ENCODE measurements at regions not wholly inside any gene's neighbourhood (a gene's known extent, or its start where the extent isn't known, plus 50 kb on each side); places are given as distances from the start of the nearest gene placed in this dataset.

GRCh38 chr11:46180736-46181135, 59.5 kb upstream of the PHF21A start:
- CTCF ChIA-PET: interaction anchor here (0.5 kb wide), 1 partner anchor 13 kb away, joined by 3 read pairs; no protein-coding TSS in a partner anchor
- no peaks in the 10 kb centered on the region for H3K9me3 ChIP-seq (ENCODE audit: low read depth, low read length, poor library complexity, severe bottlenecking)
- peaks cover 24% of the 10 kb centered on the region for H3K27me3 ChIP-seq (replicated peaks; ENCODE audit: insufficient read depth, low read depth, low read length, poor library complexity)
- intact Hi-C loops (cut with micrococcal nuclease; ENCODE audit: unreplicated experiment): no loop called here
- POLR2A ChIA-PET (ENCODE audit: low non-redundant PET): no interaction called here
- BruUV-seq (replicated peaks): no TSS peak
- TF ChIP-seq EZH2 (IDR thresholded peaks at IDR 0.05; ENCODE audit: borderline replicate concordance, low read depth, low read length, poor library complexity, severe bottlenecking): no peak
- TF ChIP-seq, protein P1, sequence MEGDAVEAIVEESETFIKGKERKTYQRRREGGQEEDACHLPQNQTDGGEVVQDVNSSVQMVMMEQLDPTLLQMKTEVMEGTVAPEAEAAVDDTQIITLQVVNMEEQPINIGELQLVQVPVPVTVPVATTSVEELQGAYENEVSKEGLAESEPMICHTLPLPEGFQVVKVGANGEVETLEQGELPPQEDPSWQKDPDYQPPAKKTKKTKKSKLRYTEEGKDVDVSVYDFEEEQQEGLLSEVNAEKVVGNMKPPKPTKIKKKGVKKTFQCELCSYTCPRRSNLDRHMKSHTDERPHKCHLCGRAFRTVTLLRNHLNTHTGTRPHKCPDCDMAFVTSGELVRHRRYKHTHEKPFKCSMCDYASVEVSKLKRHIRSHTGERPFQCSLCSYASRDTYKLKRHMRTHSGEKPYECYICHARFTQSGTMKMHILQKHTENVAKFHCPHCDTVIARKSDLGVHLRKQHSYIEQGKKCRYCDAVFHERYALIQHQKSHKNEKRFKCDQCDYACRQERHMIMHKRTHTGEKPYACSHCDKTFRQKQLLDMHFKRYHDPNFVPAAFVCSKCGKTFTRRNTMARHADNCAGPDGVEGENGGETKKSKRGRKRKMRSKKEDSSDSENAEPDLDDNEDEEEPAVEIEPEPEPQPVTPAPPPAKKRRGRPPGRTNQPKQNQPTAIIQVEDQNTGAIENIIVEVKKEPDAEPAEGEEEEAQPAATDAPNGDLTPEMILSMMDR (conservative IDR thresholded peaks at IDR 0.05; ENCODE audit: low read depth, low read length): no peak
- no peak for DNase-seq (ENCODE audit: low spot score)
- H3K4me1 ChIP-seq (ENCODE audit: insufficient read depth, low read length, poor library complexity, severe bottlenecking): no peaks in the 10 kb centered on the region
- H3K36me3 ChIP-seq (ENCODE audit: insufficient read depth, low read length, poor library complexity, severe bottlenecking): no peaks in the 10 kb centered on the region
- no peak overlapping the region for H3K4me3 ChIP-seq (ENCODE audit: low read depth, low read length, poor library complexity, severe bottlenecking)
- no peak overlapping the region for H3K27ac ChIP-seq (ENCODE audit: low read depth, low read length, poor library complexity, severe bottlenecking)

DNA sequence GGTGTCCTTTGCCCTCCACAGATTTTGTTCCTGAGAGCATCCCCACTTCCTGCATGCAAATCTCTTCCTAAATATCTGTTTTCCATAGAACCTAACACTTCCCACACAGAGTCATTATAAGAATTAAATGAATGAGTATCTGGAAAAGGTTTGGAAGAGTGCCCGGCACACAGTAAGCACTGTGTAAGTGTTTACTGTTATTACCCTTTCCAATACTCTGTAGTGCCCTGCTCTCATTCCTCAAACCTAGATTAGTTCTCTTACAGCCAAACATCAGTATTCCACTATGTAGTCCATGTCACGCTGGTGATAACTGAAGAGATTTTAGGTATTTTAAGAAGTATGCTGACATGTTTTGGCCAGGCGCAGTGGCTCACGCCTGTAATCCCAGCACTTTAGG, 57.3 kb upstream of the PHF21A start:
- no peaks in the 10 kb centered on the region for H3K4me1 ChIP-seq (ENCODE audit: insufficient read depth, low read length, poor library complexity, severe bottlenecking)
- no peaks in the 10 kb centered on the region for H3K9me3 ChIP-seq (ENCODE audit: low read depth, low read length, poor library complexity, severe bottlenecking)
- TF ChIP-seq, protein P1 (conservative IDR thresholded peaks at IDR 0.05; ENCODE audit: low read depth, low read length): no peak
- TF ChIP-seq EZH2 (IDR thresholded peaks at IDR 0.05; ENCODE audit: borderline replicate concordance, low read depth, low read length, poor library complexity, severe bottlenecking): no peak
- H3K36me3 ChIP-seq (ENCODE audit: insufficient read depth, low read length, poor library complexity, severe bottlenecking): no peaks in the 10 kb centered on the region
- ChIA-PET POLR2A (ENCODE audit: low non-redundant PET) (no interaction called here), CTCF (no interaction called here)
- H3K27ac ChIP-seq (ENCODE audit: low read depth, low read length, poor library complexity, severe bottlenecking): no peak overlapping the region
- intact Hi-C loops (cut with micrococcal nuclease; ENCODE audit: unreplicated experiment): no loop called here
- no peak overlapping the region for H3K4me3 ChIP-seq (ENCODE audit: low read depth, low read length, poor library complexity, severe bottlenecking)
- peaks cover 16% of the 10 kb centered on the region for H3K27me3 ChIP-seq (replicated peaks; ENCODE audit: insufficient read depth, low read depth, low read length, poor library complexity)
- no TSS peak for BruUV-seq (replicated peaks)
- DNase-seq (ENCODE audit: low spot score): no peak

- ChIA-PET POLR2A (ENCODE audit: low non-redundant PET) (no interaction called here), CTCF (no interaction called here)
- no peak for DNase-seq (ENCODE audit: low spot score)
- Histone ChIP-seq H3K27me3 (replicated peaks; ENCODE audit: insufficient read depth, low read depth, low read length, poor library complexity) (peaks cover 5% of the 10 kb centered on the region), H3K9me3 (ENCODE audit: low read depth, low read length, poor library complexity, severe bottlenecking) (no peaks in the 10 kb centered on the region), H3K4me1 (ENCODE audit: insufficient read depth, low read length, poor library complexity, severe bottlenecking) (no peaks in the 10 kb centered on the region), H3K36me3 (ENCODE audit: insufficient read depth, low read length, poor library complexity, severe bottlenecking) (no peaks in the 10 kb centered on the region), H3K27ac (ENCODE audit: low read depth, low read length, poor library complexity, severe bottlenecking) (no peak overlapping the region), H3K4me3 (ENCODE audit: low read depth, low read length, poor library complexity, severe bottlenecking) (no peak overlapping the region)
- intact Hi-C loops (cut with micrococcal nuclease; ENCODE audit: unreplicated experiment): no loop called here
- no peak for TF ChIP-seq EZH2 (IDR thresholded peaks at IDR 0.05; ENCODE audit: borderline replicate concordance, low read depth, low read length, poor library complexity, severe bottlenecking)
- TF ChIP-seq, protein P1 (conservative IDR thresholded peaks at IDR 0.05; ENCODE audit: low read depth, low read length): no peak
- no TSS peak for BruUV-seq (replicated peaks)
Observed at GRCh38 chr11:46176421-46176820, 55.2 kb upstream of the PHF21A start.

All from A673 (cell line).